Panc1 (cell line): ENCODE measurements at regions not wholly inside any gene's neighbourhood (a gene's known extent, or its start where the extent isn't known, plus 50 kb on each side); places are given as distances from the start of the nearest gene placed in this dataset.

Source experiments
- POLR2AphosphoS5 ChIP-seq: IDR thresholded peaks from 2 replicates; pipeline ENCODE4 v1.6.1; 2012; ENCODE audit warnings: mild to moderate bottlenecking, low read depth, low read length, moderate library complexity
- TF ChIP-seq, protein P1 (sequence below), 2 experiments: IDR thresholded peaks; 2 replicates each; pipeline ENCODE4 v1.6.1; 2011 to 2012; ENCODE audit warnings: low read depth in 2 of 2, control low read depth in 1 of 2, low read length in 1 of 2, mild to moderate bottlenecking in 1 of 2, moderate library complexity in 1 of 2; ENCODE audit not compliant: insufficient read depth in 1 of 2
- TF ChIP-seq, protein P2 (sequence below): fragments of 450-650 bp; IDR thresholded peaks from 2 replicates; pipeline ENCODE4 v1.5.1; 2017; ENCODE audit warnings: mild to moderate bottlenecking

- TF ChIP-seq, protein P1, sequence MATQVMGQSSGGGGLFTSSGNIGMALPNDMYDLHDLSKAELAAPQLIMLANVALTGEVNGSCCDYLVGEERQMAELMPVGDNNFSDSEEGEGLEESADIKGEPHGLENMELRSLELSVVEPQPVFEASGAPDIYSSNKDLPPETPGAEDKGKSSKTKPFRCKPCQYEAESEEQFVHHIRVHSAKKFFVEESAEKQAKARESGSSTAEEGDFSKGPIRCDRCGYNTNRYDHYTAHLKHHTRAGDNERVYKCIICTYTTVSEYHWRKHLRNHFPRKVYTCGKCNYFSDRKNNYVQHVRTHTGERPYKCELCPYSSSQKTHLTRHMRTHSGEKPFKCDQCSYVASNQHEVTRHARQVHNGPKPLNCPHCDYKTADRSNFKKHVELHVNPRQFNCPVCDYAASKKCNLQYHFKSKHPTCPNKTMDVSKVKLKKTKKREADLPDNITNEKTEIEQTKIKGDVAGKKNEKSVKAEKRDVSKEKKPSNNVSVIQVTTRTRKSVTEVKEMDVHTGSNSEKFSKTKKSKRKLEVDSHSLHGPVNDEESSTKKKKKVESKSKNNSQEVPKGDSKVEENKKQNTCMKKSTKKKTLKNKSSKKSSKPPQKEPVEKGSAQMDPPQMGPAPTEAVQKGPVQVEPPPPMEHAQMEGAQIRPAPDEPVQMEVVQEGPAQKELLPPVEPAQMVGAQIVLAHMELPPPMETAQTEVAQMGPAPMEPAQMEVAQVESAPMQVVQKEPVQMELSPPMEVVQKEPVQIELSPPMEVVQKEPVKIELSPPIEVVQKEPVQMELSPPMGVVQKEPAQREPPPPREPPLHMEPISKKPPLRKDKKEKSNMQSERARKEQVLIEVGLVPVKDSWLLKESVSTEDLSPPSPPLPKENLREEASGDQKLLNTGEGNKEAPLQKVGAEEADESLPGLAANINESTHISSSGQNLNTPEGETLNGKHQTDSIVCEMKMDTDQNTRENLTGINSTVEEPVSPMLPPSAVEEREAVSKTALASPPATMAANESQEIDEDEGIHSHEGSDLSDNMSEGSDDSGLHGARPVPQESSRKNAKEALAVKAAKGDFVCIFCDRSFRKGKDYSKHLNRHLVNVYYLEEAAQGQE (IDR thresholded peaks at IDR 0.05; ENCODE audit: insufficient read depth in 1 of 2, low read depth in 2 of 2, low read length in 1 of 2): no peak
- TF ChIP-seq, protein P2, sequence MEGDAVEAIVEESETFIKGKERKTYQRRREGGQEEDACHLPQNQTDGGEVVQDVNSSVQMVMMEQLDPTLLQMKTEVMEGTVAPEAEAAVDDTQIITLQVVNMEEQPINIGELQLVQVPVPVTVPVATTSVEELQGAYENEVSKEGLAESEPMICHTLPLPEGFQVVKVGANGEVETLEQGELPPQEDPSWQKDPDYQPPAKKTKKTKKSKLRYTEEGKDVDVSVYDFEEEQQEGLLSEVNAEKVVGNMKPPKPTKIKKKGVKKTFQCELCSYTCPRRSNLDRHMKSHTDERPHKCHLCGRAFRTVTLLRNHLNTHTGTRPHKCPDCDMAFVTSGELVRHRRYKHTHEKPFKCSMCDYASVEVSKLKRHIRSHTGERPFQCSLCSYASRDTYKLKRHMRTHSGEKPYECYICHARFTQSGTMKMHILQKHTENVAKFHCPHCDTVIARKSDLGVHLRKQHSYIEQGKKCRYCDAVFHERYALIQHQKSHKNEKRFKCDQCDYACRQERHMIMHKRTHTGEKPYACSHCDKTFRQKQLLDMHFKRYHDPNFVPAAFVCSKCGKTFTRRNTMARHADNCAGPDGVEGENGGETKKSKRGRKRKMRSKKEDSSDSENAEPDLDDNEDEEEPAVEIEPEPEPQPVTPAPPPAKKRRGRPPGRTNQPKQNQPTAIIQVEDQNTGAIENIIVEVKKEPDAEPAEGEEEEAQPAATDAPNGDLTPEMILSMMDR: no peak
- no peak for TF ChIP-seq POLR2AphosphoS5
Measured at GRCh38 chr16:87171723-87172122, 145.5 kb downstream of the C16orf95 start.
